NCI-H526 treated with DMSO at 0.1 percent for 48 hours (cell line): ENCODE measurements at regions not wholly inside any gene's neighbourhood (a gene's known extent, or its start where the extent isn't known, plus 50 kb on each side); places are given as distances from the start of the nearest gene placed in this dataset.
"Not testable (repeated sequence)": the region's sequence is repeated elsewhere in the genome, so short reads cannot be mapped to it uniquely, and the experiment has no call there.

Experiments used
- DNase-seq: peaks from one replicate; lab custom pipeline; 2025; lab: John Stamatoyannopoulos, UW

DNA sequence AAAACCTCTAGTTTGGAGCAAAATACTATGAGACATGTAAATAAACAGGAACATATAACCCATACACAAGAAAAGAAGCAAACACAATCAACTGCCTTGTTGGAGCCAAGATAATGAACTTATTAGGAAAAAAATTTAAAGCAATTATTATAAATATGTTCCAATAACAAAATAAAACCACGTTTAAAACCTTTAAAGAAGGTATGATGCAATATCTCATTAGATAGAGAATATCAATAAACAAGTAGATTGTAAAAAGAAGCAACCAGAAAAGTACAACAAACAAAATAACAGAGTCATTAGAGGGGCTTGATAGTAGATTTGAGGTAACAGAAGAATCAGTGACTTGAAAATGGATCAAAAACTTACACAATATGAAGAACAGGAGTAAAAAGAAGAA lies 327.0 kb upstream of the PCDH9 start:
- no peak for DNase-seq

- DNase-seq = no peak
Observed at GRCh38 chr13:67554746-67555452, 324.8 kb upstream of the PCDH9 start.

GRCh38 chr13:67554286-67554685 lies 324.1 kb upstream of the PCDH9 start:
- no peak for DNase-seq

DNA sequence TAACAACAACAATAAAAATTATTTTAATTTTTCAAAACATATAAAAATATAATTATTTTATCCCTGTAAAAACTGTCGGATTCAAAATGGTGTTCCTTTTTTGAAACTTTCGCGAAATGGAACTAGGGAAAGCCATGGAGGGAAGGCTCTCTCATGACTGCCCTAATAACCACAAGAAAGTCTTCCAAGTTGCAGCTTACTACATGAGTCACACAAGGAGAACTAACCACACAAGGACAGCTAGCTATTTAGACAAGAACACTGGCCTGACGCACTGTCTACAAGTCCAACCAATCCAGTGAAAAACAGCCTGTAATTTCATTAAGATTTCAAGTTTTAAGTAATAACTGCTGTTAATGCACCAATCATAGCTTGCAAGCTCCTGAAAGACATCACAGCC lies 319.2 kb upstream of the PCDH9 start:
- no peak for DNase-seq

GRCh38 chr13:67538906-67539305 lies 308.8 kb upstream of the PCDH9 start:
- DNase-seq = no peak

DNA sequence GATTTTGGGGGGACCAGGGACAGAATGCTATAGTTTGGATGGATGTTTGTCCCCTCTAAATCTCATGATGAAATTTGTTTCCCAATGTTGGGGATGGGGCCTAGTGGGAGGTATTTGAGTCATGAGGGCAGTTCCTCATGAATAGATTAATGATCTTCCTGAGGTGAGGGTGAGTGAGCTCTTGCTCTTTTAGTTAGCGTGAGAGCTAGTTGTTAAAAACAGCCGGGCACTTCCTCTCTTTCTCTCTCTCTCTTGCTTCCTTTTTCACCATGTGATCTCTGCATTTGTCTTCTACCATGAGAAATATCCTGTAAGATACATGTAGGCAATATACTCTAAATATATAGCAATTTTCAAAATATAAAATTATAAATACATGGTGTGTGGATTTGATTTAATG lies 290.8 kb upstream of the PCDH9 start:
- DNase-seq = no peak

DNA sequence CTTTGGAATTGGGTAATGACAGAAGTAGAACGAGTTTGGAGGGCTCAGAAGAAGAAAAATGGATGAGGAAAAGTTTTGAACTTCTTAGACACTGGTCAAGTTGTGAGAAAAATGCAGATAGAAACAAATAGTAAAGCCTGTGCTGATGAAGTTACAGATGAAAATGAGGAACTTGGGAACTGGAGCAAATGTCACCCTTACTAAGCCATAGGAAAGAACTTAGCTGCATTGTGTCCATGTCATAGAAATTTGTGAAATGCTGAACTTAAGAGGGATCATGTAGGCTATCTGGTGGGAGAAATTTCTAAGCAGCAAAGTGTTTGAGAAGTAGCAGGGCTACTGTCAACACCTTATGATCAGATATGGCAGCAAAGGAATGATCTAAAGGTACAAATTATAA lies 289.2 kb upstream of the PCDH9 start:
- no peak for DNase-seq

GRCh38 chr13:67518785-67519184 lies 288.6 kb upstream of the PCDH9 start:
- no peak for DNase-seq

- DNase-seq = no peak
Observed at GRCh38 chr13:67515895-67516294, 285.8 kb upstream of the PCDH9 start.

GRCh38 chr13:67509018-67509417 lies 278.9 kb upstream of the PCDH9 start:
- DNase-seq = no peak

DNA sequence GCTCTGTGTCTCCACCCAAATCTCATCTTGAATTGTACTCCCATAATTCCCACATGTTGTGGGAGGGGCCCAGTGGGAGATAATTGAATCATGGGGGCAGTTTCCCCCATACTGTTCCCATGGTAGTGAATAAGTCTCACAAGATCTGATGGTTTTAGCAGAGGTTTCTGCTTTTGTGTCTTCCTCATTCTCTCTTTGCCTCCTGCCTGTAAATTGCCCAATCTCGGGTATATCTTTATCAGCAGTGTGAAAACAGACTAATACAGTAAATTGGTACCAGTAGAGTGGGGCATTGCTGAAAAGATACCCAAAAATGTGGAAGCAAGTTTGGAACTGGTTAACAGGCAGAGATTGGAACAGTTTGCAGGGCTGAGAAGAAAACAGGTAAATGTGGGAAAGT lies 278.1 kb upstream of the PCDH9 start:
- DNase-seq = not testable (repeated sequence)

- no peak for DNase-seq
Observed at GRCh38 chr13:67506407-67506806, 276.3 kb upstream of the PCDH9 start.

GRCh38 chr13:67505376-67505775 lies 275.2 kb upstream of the PCDH9 start:
- DNase-seq = no peak

DNA sequence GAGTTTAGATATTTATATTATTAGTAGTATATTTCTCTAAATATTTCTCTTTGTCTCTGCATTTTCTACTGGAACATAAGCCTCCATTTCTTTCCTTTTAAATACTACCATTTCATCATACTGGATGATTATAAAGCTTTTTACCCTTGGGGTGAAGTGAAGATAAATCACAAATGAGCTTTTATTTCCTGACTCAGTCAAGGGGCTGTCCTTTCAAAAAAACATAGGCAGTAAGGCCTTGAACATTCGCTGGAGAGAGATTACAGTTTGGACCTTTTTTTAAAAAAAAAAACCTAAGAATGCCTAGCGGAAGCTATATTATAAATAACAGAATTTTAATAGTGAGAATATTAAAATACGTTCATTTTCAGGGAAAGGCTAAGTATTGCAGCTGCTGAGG lies 268.8 kb upstream of the PCDH9 start:
- no peak for DNase-seq

GRCh38 chr13:67493835-67494234 lies 263.7 kb upstream of the PCDH9 start:
- no peak for DNase-seq

GRCh38 chr13:67489016-67489415 lies 258.9 kb upstream of the PCDH9 start:
- no peak for DNase-seq

- DNase-seq = no peak
Observed at GRCh38 chr13:67481445-67481844, 251.3 kb upstream of the PCDH9 start.

DNA sequence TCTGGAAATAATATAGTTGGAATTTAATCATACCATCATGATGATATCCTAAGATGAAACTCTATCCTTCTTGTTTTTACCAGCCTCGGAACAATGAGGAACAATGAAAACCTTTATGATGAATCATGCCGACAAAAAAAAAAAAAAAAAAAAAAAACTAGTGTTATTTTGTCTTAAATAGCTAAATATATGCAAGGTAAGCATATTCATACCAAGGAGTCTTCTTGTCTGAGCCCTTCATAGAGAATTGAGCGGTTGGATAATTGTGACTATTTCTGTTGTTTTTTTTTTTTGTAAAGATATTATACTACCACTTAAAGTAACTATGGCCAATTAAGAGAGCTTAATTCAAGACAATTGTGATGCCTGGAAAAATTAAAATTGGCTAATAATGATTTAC lies 244.0 kb upstream of the PCDH9 start:
- no peak for DNase-seq

- no peak for DNase-seq
Observed at GRCh38 chr13:67469623-67470022, 239.5 kb upstream of the PCDH9 start.

GRCh38 chr13:67466569-67466968 lies 236.4 kb upstream of the PCDH9 start:
- no peak for DNase-seq

DNA sequence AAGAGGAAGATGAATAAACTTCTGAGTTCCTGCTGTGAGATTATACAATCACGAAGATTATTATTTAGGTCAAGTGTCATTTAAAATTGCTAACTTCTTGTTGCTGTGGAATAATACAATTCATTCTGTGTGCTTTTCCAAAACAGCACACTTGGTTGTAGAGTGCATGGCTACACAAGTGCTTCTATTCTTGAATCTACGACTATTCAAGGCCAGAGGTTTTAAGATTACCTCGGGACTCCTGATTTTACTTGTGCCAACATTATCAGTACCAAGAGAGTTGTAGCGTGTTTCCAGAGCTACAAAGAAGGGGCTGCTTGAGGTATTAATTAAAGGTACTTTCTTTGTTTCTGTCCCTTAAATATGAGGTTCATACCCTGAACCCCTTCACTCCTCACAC lies 234.0 kb upstream of the PCDH9 start:
- DNase-seq = no peak

- DNase-seq = no peak
Observed at GRCh38 chr13:67462098-67462497, 232.0 kb upstream of the PCDH9 start.

GRCh38 chr13:67452526-67452925 lies 222.4 kb upstream of the PCDH9 start:
- DNase-seq = not testable (repeated sequence)

GRCh38 chr13:67445436-67445835 lies 215.3 kb upstream of the PCDH9 start:
- DNase-seq = no peak

DNA sequence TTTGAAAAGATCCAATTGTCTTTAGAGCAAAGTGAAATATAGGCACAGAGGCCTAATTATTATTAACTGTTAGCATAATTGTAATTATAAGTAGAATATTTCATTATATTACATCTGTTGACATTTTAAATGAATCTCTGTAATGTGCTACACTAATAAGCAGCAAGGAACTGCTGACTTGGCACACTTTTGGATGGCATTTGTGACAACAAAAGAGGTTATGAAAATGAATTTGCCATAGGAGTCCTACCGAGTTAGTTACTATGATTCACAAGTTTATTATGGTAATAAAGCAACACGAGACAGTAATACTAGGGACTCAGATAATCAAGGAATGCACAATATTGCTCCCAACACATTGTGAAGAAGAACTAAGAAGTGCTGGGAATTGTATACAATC lies 213.8 kb upstream of the PCDH9 start:
- DNase-seq = no peak
